Liver (tissue), 3 donors: ENCODE measurements at regions not wholly inside any gene's neighbourhood (a gene's known extent, or its start where the extent isn't known, plus 50 kb on each side); places are given as distances from the start of the nearest gene placed in this dataset.

Source experiments
- EGR1 ChIP-seq, 2 donors: IDR thresholded peaks; 2 replicates each; pipeline ENCODE4 v1.6.1; 2016 to 2018; ENCODE audit warnings: antibody characterized with exemption in 2 of 2, low read depth in 2 of 2
- FOXA1 ChIP-seq: IDR thresholded peaks from 2 replicates; pipeline ENCODE4 v1.6.1; 2016; ENCODE audit warnings: antibody characterized with exemption
- FOXA2 ChIP-seq: IDR thresholded peaks from 2 replicates; pipeline ENCODE4 v1.6.1; 2016; ENCODE audit warnings: antibody characterized with exemption
- GABPA ChIP-seq, 2 donors: IDR thresholded peaks in 1 of 2; conservative IDR thresholded peaks in 1 of 2; 2 replicates each; pipeline ENCODE4 v1.6.1; 2016; ENCODE audit warnings: antibody characterized with exemption in 2 of 2, mild to moderate bottlenecking in 1 of 2, moderate library complexity in 1 of 2
- RAD21 ChIP-seq, 2 donors: IDR thresholded peaks; 2 replicates each; pipeline ENCODE4 v1.6.1; 2016; ENCODE audit warnings: antibody characterized with exemption in 2 of 2, mild to moderate bottlenecking in 2 of 2
- RXRA ChIP-seq, 2 donors: IDR thresholded peaks; 2 replicates each; pipeline ENCODE4 v1.6.1; 2017 to 2018; ENCODE audit warnings: antibody characterized with exemption in 2 of 2, mild to moderate bottlenecking in 1 of 2
- SP1 ChIP-seq: IDR thresholded peaks from 2 replicates; pipeline ENCODE4 v1.6.1; 2018; ENCODE audit warnings: antibody characterized with exemption, mild to moderate bottlenecking
- TAF1 ChIP-seq: conservative IDR thresholded peaks from 2 replicates; pipeline ENCODE4 v1.6.1; 2016; ENCODE audit warnings: antibody characterized with exemption, mild to moderate bottlenecking
- YY1 ChIP-seq: IDR thresholded peaks from 2 replicates; pipeline ENCODE4 v1.6.1; 2016; ENCODE audit warnings: antibody characterized with exemption, mild to moderate bottlenecking
- TF ChIP-seq, protein P1 (sequence below): fragments of 150-350 bp; IDR thresholded peaks from 2 replicates; pipeline ENCODE4 v1.5.1; 2017; ENCODE audit warnings: improper control_type of control experiment, low read depth, low read length; ENCODE audit not compliant: missing input control
- TF ChIP-seq, protein P2 (sequence below): IDR thresholded peaks from 2 replicates; pipeline ENCODE4 v1.6.1; 2016; ENCODE audit warnings: antibody characterized with exemption
- TF ChIP-seq, protein P3 (sequence below): IDR thresholded peaks from 2 replicates; pipeline ENCODE4 v1.6.1; 2016; ENCODE audit warnings: antibody characterized with exemption, mild to moderate bottlenecking
- TF ChIP-seq, protein P4 (sequence below): IDR thresholded peaks from 2 replicates; pipeline ENCODE4 v1.6.1; 2016; ENCODE audit warnings: antibody characterized with exemption
- TF ChIP-seq, protein P5 (sequence below): IDR thresholded peaks from 2 replicates; pipeline ENCODE4 v1.6.1; 2016; ENCODE audit warnings: antibody characterized with exemption
- donor health status: healthy.
- donor health status: healthy.

DNA sequence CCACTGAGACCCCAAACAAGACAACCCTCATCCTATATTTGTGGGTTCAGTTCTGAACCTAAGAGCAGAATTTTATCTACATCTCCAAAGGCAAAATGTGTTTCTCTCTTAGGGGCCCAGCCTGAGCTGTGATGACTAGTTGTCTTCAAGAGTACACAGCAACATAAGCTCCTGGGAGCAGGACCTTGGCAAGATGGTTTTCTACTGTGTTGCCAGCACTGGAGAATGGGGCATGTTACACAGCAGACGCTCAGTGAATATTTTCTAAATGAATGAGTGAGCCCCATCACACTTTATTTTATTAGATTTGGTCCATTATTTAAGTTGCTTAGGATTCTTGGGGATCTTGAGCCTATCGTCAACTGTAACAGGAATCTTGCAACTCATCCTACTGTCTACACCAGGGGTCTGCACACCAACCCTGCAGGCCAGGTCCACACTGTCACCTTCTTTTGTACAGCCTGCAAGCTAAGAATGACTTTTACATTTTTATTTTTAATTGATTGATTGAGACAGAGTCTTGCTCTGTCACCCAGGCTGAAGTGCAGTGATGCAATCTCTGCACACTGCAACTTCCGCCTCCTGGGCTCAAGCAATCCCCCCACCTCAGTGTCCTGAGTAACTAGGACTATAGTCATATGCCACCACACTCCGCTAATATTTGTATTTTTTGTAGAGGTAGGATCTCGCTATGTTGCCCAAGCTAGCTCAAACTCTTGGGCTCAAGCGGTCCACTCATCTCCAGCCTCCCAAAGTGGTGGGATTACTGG is 347.1 kb downstream of the FGFR2 start:
- no peak for TF ChIP-seq YY1
- TF ChIP-seq, protein P1, sequence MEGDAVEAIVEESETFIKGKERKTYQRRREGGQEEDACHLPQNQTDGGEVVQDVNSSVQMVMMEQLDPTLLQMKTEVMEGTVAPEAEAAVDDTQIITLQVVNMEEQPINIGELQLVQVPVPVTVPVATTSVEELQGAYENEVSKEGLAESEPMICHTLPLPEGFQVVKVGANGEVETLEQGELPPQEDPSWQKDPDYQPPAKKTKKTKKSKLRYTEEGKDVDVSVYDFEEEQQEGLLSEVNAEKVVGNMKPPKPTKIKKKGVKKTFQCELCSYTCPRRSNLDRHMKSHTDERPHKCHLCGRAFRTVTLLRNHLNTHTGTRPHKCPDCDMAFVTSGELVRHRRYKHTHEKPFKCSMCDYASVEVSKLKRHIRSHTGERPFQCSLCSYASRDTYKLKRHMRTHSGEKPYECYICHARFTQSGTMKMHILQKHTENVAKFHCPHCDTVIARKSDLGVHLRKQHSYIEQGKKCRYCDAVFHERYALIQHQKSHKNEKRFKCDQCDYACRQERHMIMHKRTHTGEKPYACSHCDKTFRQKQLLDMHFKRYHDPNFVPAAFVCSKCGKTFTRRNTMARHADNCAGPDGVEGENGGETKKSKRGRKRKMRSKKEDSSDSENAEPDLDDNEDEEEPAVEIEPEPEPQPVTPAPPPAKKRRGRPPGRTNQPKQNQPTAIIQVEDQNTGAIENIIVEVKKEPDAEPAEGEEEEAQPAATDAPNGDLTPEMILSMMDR: no peak
- no peak for TF ChIP-seq TAF1
- TF ChIP-seq RAD21 (IDR thresholded peaks at IDR 0.05): no peak
- TF ChIP-seq, protein P2, sequence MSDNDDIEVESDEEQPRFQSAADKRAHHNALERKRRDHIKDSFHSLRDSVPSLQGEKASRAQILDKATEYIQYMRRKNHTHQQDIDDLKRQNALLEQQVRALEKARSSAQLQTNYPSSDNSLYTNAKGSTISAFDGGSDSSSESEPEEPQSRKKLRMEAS: no peak
- TF ChIP-seq, protein P3, sequence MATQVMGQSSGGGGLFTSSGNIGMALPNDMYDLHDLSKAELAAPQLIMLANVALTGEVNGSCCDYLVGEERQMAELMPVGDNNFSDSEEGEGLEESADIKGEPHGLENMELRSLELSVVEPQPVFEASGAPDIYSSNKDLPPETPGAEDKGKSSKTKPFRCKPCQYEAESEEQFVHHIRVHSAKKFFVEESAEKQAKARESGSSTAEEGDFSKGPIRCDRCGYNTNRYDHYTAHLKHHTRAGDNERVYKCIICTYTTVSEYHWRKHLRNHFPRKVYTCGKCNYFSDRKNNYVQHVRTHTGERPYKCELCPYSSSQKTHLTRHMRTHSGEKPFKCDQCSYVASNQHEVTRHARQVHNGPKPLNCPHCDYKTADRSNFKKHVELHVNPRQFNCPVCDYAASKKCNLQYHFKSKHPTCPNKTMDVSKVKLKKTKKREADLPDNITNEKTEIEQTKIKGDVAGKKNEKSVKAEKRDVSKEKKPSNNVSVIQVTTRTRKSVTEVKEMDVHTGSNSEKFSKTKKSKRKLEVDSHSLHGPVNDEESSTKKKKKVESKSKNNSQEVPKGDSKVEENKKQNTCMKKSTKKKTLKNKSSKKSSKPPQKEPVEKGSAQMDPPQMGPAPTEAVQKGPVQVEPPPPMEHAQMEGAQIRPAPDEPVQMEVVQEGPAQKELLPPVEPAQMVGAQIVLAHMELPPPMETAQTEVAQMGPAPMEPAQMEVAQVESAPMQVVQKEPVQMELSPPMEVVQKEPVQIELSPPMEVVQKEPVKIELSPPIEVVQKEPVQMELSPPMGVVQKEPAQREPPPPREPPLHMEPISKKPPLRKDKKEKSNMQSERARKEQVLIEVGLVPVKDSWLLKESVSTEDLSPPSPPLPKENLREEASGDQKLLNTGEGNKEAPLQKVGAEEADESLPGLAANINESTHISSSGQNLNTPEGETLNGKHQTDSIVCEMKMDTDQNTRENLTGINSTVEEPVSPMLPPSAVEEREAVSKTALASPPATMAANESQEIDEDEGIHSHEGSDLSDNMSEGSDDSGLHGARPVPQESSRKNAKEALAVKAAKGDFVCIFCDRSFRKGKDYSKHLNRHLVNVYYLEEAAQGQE: no peak
- TF ChIP-seq, protein P4, sequence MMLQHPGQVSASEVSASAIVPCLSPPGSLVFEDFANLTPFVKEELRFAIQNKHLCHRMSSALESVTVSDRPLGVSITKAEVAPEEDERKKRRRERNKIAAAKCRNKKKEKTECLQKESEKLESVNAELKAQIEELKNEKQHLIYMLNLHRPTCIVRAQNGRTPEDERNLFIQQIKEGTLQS: no peak
- TF ChIP-seq FOXA1: no peak
- TF ChIP-seq, protein P5, sequence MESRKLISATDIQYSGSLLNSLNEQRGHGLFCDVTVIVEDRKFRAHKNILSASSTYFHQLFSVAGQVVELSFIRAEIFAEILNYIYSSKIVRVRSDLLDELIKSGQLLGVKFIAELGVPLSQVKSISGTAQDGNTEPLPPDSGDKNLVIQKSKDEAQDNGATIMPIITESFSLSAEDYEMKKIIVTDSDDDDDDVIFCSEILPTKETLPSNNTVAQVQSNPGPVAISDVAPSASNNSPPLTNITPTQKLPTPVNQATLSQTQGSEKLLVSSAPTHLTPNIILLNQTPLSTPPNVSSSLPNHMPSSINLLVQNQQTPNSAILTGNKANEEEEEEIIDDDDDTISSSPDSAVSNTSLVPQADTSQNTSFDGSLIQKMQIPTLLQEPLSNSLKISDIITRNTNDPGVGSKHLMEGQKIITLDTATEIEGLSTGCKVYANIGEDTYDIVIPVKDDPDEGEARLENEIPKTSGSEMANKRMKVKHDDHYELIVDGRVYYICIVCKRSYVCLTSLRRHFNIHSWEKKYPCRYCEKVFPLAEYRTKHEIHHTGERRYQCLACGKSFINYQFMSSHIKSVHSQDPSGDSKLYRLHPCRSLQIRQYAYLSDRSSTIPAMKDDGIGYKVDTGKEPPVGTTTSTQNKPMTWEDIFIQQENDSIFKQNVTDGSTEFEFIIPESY: no peak
- TF ChIP-seq RXRA (IDR thresholded peaks at IDR 0.05): no peak
- no peak for TF ChIP-seq SP1
- no peak for TF ChIP-seq GABPA (IDR thresholded peaks at IDR 0.05 in 1 of 2, conservative IDR thresholded peaks at IDR 0.05 in 1 of 2)
- no peak for TF ChIP-seq EGR1 (IDR thresholded peaks at IDR 0.05; ENCODE audit: low read depth in 2 of 2)
- TF ChIP-seq FOXA2: no peak
